Natural killer cell (primary cell): ENCODE measurements at regions not wholly inside any gene's neighbourhood (a gene's known extent, or its start where the extent isn't known, plus 50 kb on each side); places are given as distances from the start of the nearest gene placed in this dataset.

Experiments used
- ATAC-seq, 3 donors: fragments of 150-1000 bp in 2 of 3; fragments of 200-7000 bp in 1 of 3; cut with Tn5 transposase; 1 replicate in 1 of 3; 2 replicates in 2 of 3; pipeline ENCODE4 v1.10.0; 2021; ENCODE audit warnings: mild to moderate bottlenecking in 2 of 3, moderate library complexity in 2 of 3
- DNase-seq, 2 donors: peaks; one replicate each; pipeline versions ENCODE4 v3.0.0 to v3.0.0-alpha.2; 2013 to 2021; ENCODE audit warnings: mixed read lengths in 1 of 2
- H3K27ac ChIP-seq: one replicate; pipeline ENCODE4 v1.5.1; 2013; ENCODE audit warnings: mild to moderate bottlenecking, low read length
- H3K27me3 ChIP-seq: one replicate; pipeline ENCODE4 v1.6.1; 2013; ENCODE audit warnings: low read length; ENCODE audit not compliant: control insufficient read depth, insufficient read depth
- H3K36me3 ChIP-seq: one replicate; pipeline ENCODE4 v1.6.1; 2013; ENCODE audit warnings: low read length; ENCODE audit not compliant: control insufficient read depth, insufficient read depth
- H3K4me1 ChIP-seq: one replicate; pipeline ENCODE4 v1.6.1; 2013; ENCODE audit warnings: low read length; ENCODE audit not compliant: control insufficient read depth, insufficient read depth
- H3K4me3 ChIP-seq: one replicate; pipeline ENCODE4 v1.5.1; 2013; ENCODE audit warnings: low read length
- H3K9me3 ChIP-seq: one replicate; pipeline ENCODE4 v1.6.1; 2013; ENCODE audit warnings: low read length; ENCODE audit not compliant: control insufficient read depth, insufficient read depth
- H3K27ac Mint-ChIP-seq, 2 donors: one replicate each; pipeline ENCODE4 v1.8.0; 2022; ENCODE audit warnings: mild to moderate bottlenecking in 2 of 2, mixed read lengths in 2 of 2, moderate library complexity in 1 of 2
- H3K27me3 Mint-ChIP-seq, 2 donors: one replicate each; pipeline ENCODE4 v1.8.0; 2022; ENCODE audit warnings: low read depth in 2 of 2, mixed read lengths in 2 of 2
- H3K36me3 Mint-ChIP-seq: one replicate; pipeline ENCODE4 v1.8.0; 2022; ENCODE audit warnings: mixed read lengths
- H3K4me1 Mint-ChIP-seq, 2 donors: one replicate each; pipeline ENCODE4 v1.8.0; 2022; ENCODE audit warnings: mixed read lengths in 2 of 2
- H3K4me3 Mint-ChIP-seq: one replicate; pipeline ENCODE4 v1.8.0; 2022; ENCODE audit warnings: mild to moderate bottlenecking, moderate library complexity, mixed read lengths
- H3K9me3 Mint-ChIP-seq, 2 donors: one replicate each; pipeline ENCODE4 v1.8.0; 2022; ENCODE audit warnings: mixed read lengths in 2 of 2
- WGBS: methylation state at CpG from one replicate; pipeline ENCODE4 v1.1.7; 2013; ENCODE audit warnings: missing lambda C conversion rate; ENCODE audit not compliant: insufficient coverage; 5-methylcytosine and 5-hydroxymethylcytosine counted together
- intact Hi-C: fragments of 100-400 bp; cut with micrococcal nuclease; formaldehyde crosslinking; loops from one replicate; pipeline ENCODE4 v1.14.2; 2022
- TF ChIP-seq, protein P1 (sequence below): fragments of 200-600 bp; IDR thresholded peaks from one replicate; pipeline ENCODE4 v1.8.0; 2022; ENCODE audit warnings: antibody characterized with exemption

DNA sequence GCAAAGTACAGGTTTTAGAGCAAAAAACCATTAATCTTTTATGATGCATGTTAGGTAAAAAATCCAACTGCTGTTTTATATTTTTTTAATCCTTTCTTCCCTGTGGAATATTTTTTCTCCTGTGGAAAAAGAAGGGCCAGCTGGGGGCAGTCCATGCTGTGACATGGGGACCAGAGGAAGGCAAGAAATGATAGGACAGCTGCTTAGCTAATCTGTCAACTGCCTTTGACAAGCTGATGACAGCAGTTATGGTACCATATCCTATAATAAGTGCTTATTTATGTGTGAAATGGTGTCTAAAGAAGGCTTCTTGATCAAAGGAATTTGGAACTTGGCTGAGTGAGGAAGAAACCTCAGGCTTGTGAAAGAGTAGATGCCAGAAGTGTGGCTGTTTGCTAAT lies 452.4 kb upstream of the NOVA1 start:
- H3K4me1 ChIP-seq = no peaks in the 10 kb centered on the region
- peaks cover 7 to 9% of the 10 kb centered on the region in 2 donors for H3K9me3 Mint-ChIP-seq
- TF ChIP-seq, protein P1, sequence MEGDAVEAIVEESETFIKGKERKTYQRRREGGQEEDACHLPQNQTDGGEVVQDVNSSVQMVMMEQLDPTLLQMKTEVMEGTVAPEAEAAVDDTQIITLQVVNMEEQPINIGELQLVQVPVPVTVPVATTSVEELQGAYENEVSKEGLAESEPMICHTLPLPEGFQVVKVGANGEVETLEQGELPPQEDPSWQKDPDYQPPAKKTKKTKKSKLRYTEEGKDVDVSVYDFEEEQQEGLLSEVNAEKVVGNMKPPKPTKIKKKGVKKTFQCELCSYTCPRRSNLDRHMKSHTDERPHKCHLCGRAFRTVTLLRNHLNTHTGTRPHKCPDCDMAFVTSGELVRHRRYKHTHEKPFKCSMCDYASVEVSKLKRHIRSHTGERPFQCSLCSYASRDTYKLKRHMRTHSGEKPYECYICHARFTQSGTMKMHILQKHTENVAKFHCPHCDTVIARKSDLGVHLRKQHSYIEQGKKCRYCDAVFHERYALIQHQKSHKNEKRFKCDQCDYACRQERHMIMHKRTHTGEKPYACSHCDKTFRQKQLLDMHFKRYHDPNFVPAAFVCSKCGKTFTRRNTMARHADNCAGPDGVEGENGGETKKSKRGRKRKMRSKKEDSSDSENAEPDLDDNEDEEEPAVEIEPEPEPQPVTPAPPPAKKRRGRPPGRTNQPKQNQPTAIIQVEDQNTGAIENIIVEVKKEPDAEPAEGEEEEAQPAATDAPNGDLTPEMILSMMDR = no peak
- no peaks in the 10 kb centered on the region for H3K4me1 Mint-ChIP-seq
- H3K4me3 ChIP-seq = no peak overlapping the region
- H3K36me3 Mint-ChIP-seq = no peaks in the 10 kb centered on the region
- intact Hi-C loops = no loop called here
- no peak for ATAC-seq
- H3K27ac ChIP-seq = no peak overlapping the region
- no peaks in the 10 kb centered on the region for H3K9me3 ChIP-seq
- H3K27me3 Mint-ChIP-seq = no peaks in the 10 kb centered on the region
- no peak overlapping the region for H3K27ac Mint-ChIP-seq
- DNase-seq = no peak
- H3K36me3 ChIP-seq = no peaks in the 10 kb centered on the region
- no peaks in the 10 kb centered on the region for H3K27me3 ChIP-seq
- H3K4me3 Mint-ChIP-seq = no peak overlapping the region

DNA sequence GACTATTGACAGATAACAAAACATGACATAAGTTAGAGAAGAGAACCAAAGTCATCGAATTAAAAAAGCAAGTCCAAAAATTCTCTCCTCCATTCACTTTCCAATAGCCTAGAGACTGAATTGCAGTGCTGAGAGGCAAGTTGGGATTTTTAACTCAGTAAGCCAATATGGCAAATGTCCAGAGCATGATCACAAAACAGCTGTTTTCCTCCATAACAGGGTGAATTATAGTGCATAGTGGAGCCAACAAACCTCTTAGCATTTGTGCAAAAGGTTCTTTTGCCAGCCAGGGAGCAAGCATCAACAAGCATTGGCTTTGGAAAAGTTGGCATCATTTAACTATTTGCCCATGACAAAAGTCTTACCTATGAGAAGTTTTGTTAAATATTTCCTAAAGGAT lies 458.8 kb upstream of the NOVA1 start:
- Histone ChIP-seq H3K27me3 (no peaks in the 10 kb centered on the region), H3K27ac (no peak overlapping the region), H3K9me3 (no peaks in the 10 kb centered on the region), H3K4me1 (no peaks in the 10 kb centered on the region), H3K36me3 (no peaks in the 10 kb centered on the region), H3K4me3 (no peak overlapping the region)
- H3K9me3 Mint-ChIP-seq = peaks cover 4 to 7% of the 10 kb centered on the region in 2 donors
- no peak overlapping the region for H3K27ac Mint-ChIP-seq
- TF ChIP-seq, protein P1 = no peak
- no peak overlapping the region for H3K4me3 Mint-ChIP-seq
- no peaks in the 10 kb centered on the region for H3K36me3 Mint-ChIP-seq
- no CpG with 5 or more reads among the region's 1 CpG for WGBS
- no peaks in the 10 kb centered on the region for H3K27me3 Mint-ChIP-seq
- no peaks in the 10 kb centered on the region for H3K4me1 Mint-ChIP-seq
- DNase-seq (no peak), ATAC-seq (no peak)
- intact Hi-C loops = no loop called here

DNA sequence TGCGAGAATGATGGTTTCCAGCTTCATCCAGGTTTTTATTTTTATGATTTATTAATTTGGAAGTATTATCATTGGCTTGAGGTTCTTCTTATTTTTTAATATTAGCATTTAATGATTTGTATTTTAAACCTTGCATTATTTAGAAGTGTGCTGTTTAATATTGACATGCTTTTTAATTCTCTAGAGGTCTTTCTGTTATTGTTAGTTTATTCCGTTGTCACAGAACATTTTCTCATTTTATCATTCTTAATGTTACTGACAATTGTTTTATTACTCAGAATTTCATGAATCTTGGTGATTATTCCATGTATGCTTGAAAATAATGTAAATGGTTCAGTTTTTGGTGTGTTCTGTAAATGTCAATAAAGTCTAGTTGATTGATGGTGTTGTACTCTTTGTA lies 463.5 kb upstream of the NOVA1 start:
- no peak for DNase-seq
- Histone ChIP-seq H3K27me3 (no peaks in the 10 kb centered on the region), H3K4me1 (no peaks in the 10 kb centered on the region), H3K4me3 (no peak overlapping the region), H3K27ac (no peak overlapping the region), H3K9me3 (no peaks in the 10 kb centered on the region), H3K36me3 (no peaks in the 10 kb centered on the region)
- Mint-ChIP-seq H3K36me3 (peaks cover 7% of the 10 kb centered on the region), H3K4me3 (no peak overlapping the region), H3K4me1 (no peaks in the 10 kb centered on the region), H3K27ac (no peak overlapping the region), H3K27me3 (no peaks in the 10 kb centered on the region), H3K9me3 (peaks cover 5 to 6% of the 10 kb centered on the region in 2 donors)
- ATAC-seq = no peak
- TF ChIP-seq, protein P1 = no peak
- intact Hi-C loops = no loop called here
- 60% methylated on average over 1 of the region's 2 CpGs for WGBS

DNA sequence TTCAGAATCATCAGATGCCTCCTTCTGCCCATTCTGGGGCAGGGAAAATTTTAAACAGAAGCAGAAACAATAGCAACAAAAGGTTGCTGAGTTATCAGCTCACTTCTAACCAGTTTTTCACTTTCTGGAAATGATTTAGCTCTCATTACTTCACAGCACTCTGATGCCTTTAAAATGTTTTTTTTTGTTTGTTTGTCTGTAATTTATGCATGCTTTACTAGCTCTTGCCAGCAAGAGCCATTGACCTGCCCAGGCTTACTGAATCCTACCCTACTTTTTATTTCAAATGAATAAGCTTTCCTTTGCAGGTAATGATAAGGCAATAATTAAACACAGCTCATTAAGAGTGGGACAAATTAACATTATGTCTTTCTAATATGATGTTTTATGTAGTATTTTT lies 466.1 kb upstream of the NOVA1 start:
- intact Hi-C loops = no loop called here

More for the DNA sequence above, 466.1 kb upstream of the NOVA1 start:
- H3K27ac ChIP-seq = no peak overlapping the region
- DNase-seq (no peak), ATAC-seq (no peak)
- Mint-ChIP-seq H3K4me3 (no peak overlapping the region), H3K27me3 (no peaks in the 10 kb centered on the region), H3K27ac (no peak overlapping the region), H3K4me1 (no peaks in the 10 kb centered on the region), H3K36me3 (peaks cover 7% of the 10 kb centered on the region), H3K9me3 (peaks cover 13 to 16% of the 10 kb centered on the region in 2 donors)
- TF ChIP-seq, protein P1 = no peak
- no peaks in the 10 kb centered on the region for H3K36me3 ChIP-seq
- no peaks in the 10 kb centered on the region for H3K27me3 ChIP-seq
- H3K9me3 ChIP-seq = no peaks in the 10 kb centered on the region
- no peaks in the 10 kb centered on the region for H3K4me1 ChIP-seq
- no peak overlapping the region for H3K4me3 ChIP-seq
